Testis (tissue), 2 donors: ENCODE measurements at regions not wholly inside any gene's neighbourhood (a gene's known extent, or its start where the extent isn't known, plus 50 kb on each side); places are given as distances from the start of the nearest gene placed in this dataset.

Experiments used
- DNase-seq: peaks from one replicate; pipeline ENCODE4 v3.0.0-alpha.2; 2019
- H3K27ac ChIP-seq, 2 donors: fragments of 200-600 bp; sonication (generic); one replicate each; pipeline ENCODE4 v1.5.1; 2019
- H3K27me3 ChIP-seq: fragments of 200-600 bp; sonication (generic); one replicate; pipeline ENCODE4 v1.5.1; 2019
- H3K36me3 ChIP-seq: fragments of 200-600 bp; sonication (generic); one replicate; pipeline ENCODE4 v1.5.1; 2017; ENCODE audit warnings: low read depth; ENCODE audit errors: missing control alignments
- H3K4me1 ChIP-seq: fragments of 200-600 bp; sonication (generic); one replicate; pipeline ENCODE4 v1.5.1; 2019
- H3K4me3 ChIP-seq, 2 donors: fragments of 200-600 bp; sonication (generic); one replicate each; pipeline ENCODE4 v1.5.1; 2017 to 2019
- H3K9me3 ChIP-seq: fragments of 200-600 bp; sonication (generic); one replicate; pipeline ENCODE4 v1.5.1; 2017
- POLR2A ChIP-seq: fragments of 450-650 bp; IDR thresholded peaks from one replicate; pipeline ENCODE4 v1.6.1; 2017; ENCODE audit warnings: antibody characterized with exemption, mild to moderate bottlenecking, moderate library complexity
- WGBS, 2 donors: methylation state at CpG; one replicate each; pipeline ENCODE4 v1.1.5; 2018; 5-methylcytosine and 5-hydroxymethylcytosine counted together
- intact Hi-C: fragments of 100-400 bp; cut with DNase I; formaldehyde crosslinking; loops from one replicate; pipeline ENCODE4 v1.15.1; 2023; ENCODE audit warnings: low total_unique reads
- TF ChIP-seq, protein P1 (sequence below), 3 experiments: fragments of 450-650 bp in 2 of 3; fragments of 200-600 bp in 1 of 3; sonication (generic) in 1 of 3; IDR thresholded peaks; one replicate each; pipeline ENCODE4 v1.5.1; 2016 to 2019; ENCODE audit warnings: antibody characterized with exemption in 3 of 3, mild to moderate bottlenecking in 2 of 3, moderate library complexity in 1 of 3

DNA sequence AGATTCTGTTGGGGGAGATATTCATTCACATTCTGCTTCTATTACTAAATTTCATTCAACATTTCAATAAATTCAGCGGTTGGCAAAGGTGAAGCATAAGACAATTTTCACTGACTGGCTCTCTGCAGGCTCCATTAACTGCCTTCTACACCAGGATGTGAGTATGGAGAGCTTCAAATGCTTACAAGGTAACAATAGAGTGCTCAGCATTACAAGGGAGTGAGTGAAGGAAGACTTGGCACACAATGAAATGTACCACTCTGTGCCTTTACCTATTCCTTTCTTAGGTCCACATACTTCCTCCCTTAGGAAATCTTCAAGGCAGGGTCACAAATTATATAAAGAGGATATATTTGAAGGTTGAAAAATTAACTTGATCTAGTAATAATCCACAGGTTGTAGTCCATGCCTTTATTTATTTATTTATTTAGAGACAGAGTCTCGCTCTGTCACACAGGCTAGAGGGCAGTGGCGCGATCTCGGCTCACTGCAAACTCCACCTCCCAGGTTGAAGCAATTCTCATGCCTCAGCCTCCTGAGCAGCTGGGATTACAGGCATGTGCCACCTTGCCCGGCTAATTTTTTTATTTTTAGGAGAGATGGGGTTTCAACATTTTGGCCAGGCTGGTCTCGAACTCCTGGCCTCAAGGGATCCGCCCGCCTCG lies 76.6 kb upstream of the FAM169A start:
- Histone ChIP-seq H3K27me3 (no peaks in the 10 kb centered on the region), H3K9me3 (no peaks in the 10 kb centered on the region), H3K27ac (no peak overlapping the region), H3K4me1 (no peaks in the 10 kb centered on the region), H3K4me3 (no peak overlapping the region), H3K36me3 (no peaks in the 10 kb centered on the region)
- TF ChIP-seq, protein P1, sequence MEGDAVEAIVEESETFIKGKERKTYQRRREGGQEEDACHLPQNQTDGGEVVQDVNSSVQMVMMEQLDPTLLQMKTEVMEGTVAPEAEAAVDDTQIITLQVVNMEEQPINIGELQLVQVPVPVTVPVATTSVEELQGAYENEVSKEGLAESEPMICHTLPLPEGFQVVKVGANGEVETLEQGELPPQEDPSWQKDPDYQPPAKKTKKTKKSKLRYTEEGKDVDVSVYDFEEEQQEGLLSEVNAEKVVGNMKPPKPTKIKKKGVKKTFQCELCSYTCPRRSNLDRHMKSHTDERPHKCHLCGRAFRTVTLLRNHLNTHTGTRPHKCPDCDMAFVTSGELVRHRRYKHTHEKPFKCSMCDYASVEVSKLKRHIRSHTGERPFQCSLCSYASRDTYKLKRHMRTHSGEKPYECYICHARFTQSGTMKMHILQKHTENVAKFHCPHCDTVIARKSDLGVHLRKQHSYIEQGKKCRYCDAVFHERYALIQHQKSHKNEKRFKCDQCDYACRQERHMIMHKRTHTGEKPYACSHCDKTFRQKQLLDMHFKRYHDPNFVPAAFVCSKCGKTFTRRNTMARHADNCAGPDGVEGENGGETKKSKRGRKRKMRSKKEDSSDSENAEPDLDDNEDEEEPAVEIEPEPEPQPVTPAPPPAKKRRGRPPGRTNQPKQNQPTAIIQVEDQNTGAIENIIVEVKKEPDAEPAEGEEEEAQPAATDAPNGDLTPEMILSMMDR (IDR thresholded peaks at IDR 0.05) = no peak
- TF ChIP-seq POLR2A = no peak
- DNase-seq = no peak
- intact Hi-C loops = no loop called here
- 93% methylated on average over 10 of the region's 10 CpGs for WGBS, 2 donors

DNA sequence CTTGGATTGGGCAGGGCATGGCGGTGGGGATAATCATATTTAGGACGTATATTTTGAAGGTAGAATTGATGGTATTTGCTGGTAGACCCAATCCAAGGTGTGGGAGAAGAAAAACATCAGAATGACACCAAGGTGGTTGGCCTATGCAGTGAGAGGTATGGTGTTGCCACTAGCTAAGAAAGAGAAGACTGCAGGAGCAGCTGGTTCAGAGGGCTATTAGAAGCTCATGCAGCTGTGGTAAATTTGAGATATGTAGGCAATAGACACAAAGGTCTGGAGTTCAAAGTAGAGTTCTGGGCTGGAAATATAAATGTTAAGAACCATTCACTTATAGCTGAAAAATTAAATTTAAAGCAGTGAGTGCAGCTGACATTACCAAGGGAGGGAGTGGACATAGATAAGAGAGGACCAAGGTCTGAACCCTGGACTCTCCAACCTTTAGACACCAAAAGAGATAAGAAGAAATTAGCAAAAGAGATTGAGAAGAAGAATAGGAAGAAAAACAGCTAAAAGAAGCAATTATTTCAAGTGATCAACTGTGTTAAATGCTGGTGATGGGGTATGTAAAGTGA lies 74.7 kb upstream of the FAM169A start:
- H3K4me1 ChIP-seq = no peaks in the 10 kb centered on the region
- no peak for TF ChIP-seq POLR2A
- no peak overlapping the region for H3K4me3 ChIP-seq
- no peaks in the 10 kb centered on the region for H3K27me3 ChIP-seq
- no peaks in the 10 kb centered on the region for H3K9me3 ChIP-seq
- intact Hi-C loops = no loop called here
- WGBS, 2 donors = 94 to 98% methylated on average over 2 of the region's 2 CpGs
- H3K36me3 ChIP-seq = no peaks in the 10 kb centered on the region
- no peak for DNase-seq
- no peak overlapping the region for H3K27ac ChIP-seq

DNA sequence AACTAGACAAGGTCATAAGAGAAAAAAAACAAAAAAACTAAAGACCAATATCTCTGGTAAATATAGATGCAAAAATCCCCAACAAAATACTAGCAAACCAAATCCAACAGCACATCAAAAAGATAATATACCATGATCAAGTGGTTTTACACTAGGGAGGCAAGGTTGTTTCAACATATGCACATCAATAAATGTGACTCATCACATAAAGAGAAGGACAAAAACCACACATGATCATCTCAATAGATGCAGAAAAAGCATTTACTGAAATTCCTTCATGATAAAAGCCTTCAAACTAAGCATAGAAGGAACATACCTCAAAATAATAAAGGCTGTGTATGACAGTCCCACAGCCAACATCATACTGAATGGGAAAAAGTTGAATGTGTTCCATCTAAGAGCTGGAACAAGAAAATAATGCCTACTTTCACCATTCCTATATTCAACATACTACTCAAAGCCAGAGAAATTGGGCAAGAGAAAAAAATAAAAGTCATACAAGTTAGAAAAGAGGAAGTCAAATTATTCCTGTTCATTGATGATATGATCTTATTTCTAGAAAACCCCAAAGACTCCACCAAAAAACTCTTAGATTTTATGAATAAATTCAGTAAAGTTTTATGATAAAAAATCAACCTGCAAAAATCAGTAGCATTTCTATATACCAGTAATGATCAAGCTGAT lies 72.2 kb upstream of the FAM169A start:
- no peaks in the 10 kb centered on the region for H3K4me1 ChIP-seq
- no peak for DNase-seq
- H3K9me3 ChIP-seq = no peaks in the 10 kb centered on the region
- no peaks in the 10 kb centered on the region for H3K36me3 ChIP-seq
- no peak overlapping the region for H3K4me3 ChIP-seq
- H3K27me3 ChIP-seq = no peaks in the 10 kb centered on the region
- H3K27ac ChIP-seq = no peak overlapping the region
- intact Hi-C loops = no loop called here
- no peak for TF ChIP-seq POLR2A
- TF ChIP-seq, protein P1 (IDR thresholded peaks at IDR 0.05) = no peak

DNA sequence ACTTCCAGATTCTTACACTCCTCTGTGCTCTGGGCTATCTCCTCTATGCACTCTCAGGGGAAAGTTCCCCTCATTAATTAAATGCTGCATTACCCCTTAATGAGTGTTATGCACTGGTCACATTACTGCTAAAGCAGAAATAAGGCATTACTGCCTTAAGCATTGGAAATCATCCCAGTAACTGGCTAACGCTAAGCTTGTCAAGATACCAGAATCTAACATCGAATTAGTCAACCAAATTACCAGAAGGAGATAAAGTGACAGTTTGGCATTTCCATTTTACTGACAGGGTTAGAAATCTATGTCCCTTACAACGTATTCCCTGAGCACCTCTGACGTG lies 69.5 kb upstream of the FAM169A start:
- WGBS, 2 donors = 50 to 61% methylated on average over 4 of the region's 4 CpGs
- intact Hi-C loops = no loop called here
- TF ChIP-seq, protein P1 (IDR thresholded peaks at IDR 0.05) = no peak
- TF ChIP-seq POLR2A = no peak
- DNase-seq = no peak
- Histone ChIP-seq H3K9me3 (no peaks in the 10 kb centered on the region), H3K36me3 (no peaks in the 10 kb centered on the region), H3K27me3 (no peaks in the 10 kb centered on the region), H3K27ac (no peak overlapping the region), H3K4me3 (no peak overlapping the region), H3K4me1 (no peaks in the 10 kb centered on the region)

DNA sequence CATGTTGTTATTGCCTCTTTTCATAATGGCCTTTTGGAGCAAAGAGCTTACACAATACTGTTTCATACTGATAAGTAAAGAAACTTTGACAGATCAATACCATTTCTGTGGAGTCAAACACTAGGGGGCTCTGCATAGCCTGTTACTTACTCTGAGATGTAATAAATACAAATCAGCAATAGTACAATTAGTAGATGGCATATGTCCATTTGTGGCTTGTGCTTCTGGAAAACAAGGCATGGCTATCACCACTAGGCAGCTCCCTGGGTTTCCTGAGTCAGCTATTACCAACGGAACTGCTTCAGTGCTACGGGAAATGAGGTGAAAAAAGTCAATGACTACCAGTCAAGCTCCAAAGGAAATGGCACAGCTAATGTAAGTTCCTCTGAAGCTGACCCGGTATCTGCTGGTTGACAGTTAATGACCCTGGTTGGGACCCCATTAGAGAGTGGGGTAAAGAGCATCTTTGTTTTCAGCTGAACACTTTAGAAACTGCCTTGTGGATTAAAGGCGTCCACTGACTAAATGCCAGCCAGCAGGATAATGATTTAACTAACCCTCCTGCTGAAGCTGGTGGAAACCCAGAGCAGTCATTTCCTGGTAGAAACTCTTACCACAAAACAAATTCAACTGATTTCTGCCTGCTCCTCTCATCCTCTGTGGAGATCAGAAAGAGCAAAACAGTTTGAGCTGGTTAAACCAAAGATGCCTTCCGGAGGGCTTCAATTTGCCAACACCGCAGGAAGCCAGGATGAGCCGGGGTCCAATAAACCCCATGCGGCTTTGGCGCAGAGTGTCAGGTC lies 69.0 kb upstream of the FAM169A start:
- 25 to 46% methylated on average over 9 of the region's 9 CpGs for WGBS, 2 donors
- Histone ChIP-seq H3K4me3 (no peak overlapping the region), H3K27ac (no peak overlapping the region), H3K9me3 (no peaks in the 10 kb centered on the region), H3K27me3 (no peaks in the 10 kb centered on the region), H3K4me1 (no peaks in the 10 kb centered on the region), H3K36me3 (no peaks in the 10 kb centered on the region)
- TF ChIP-seq, protein P1 (IDR thresholded peaks at IDR 0.05) = peak in 1 of 3 experiments; percentile 18
- no peak for TF ChIP-seq POLR2A
- intact Hi-C loops = no loop called here
- peak; percentile 28 for DNase-seq
